Left cardiac atrium (tissue), 4 donors: ENCODE measurements at regions not wholly inside any gene's neighbourhood (a gene's known extent, or its start where the extent isn't known, plus 50 kb on each side); places are given as distances from the start of the nearest gene placed in this dataset.

Source experiments
- ATAC-seq, 2 donors: fragments of 200-7000 bp; cut with Tn5 transposase; one replicate each; pipeline ENCODE4 v1.9.1; 2020; ENCODE audit warnings: mild to moderate bottlenecking in 2 of 2, moderate library complexity in 2 of 2
- DNase-seq: peaks from one replicate; pipeline ENCODE4 v3.0.0-alpha.2; 2020
- intact Hi-C, 2 donors: fragments of 100-400 bp; cut with DNase I; formaldehyde crosslinking; loops; one replicate each; pipeline versions ENCODE4 v1.14.1 to v1.15.1; 2022 to 2023
- donor health status: DM: no; HTN: yes; CAD: no.
- donor health status: DM: no; HTN: yes; CAD: no; lungs with severe emphysema.
- donor health status: DM: yes; HTN: yes; CAD: no.
- donor health status: Dilated cardiomyopathy.

- ATAC-seq (no peak), DNase-seq (no peak)
- intact Hi-C loops = loop anchor here in 1 of 2 donors (5.0 kb wide), 1 partner anchor 112 kb away; no protein-coding TSS in a partner anchor
Observed at GRCh38 chr6:137999815-138000214, 107.4 kb downstream of the PERP start.

- no peak for DNase-seq
- ATAC-seq = no peak
- intact Hi-C loops = loop anchor here in 1 of 2 donors (5.0 kb wide), 1 partner anchor 111 kb away; no protein-coding TSS in a partner anchor
Observed at GRCh38 chr6:138000941-138001340, 106.3 kb downstream of the PERP start.

- intact Hi-C loops = loop anchor here (1.0 to 5.0 kb wide), 2 partner anchors 107 to 110 kb away; no protein-coding TSS in a partner anchor
- ATAC-seq = peak; percentile 41 to 42
- DNase-seq = peak; percentile 56
Observed at GRCh38 chr6:138001750-138002349, 105.4 kb downstream of the PERP start.

- DNase-seq = no peak
- intact Hi-C loops = loop anchor here (5.0 kb wide), 2 partner anchors 108 to 278 kb away; no protein-coding TSS in a partner anchor
- ATAC-seq = peak in 1 of 2 donors; percentile 53
Observed at GRCh38 chr6:138004430-138005287, 102.6 kb downstream of the PERP start.

GRCh38 chr6:138005846-138006245, 101.4 kb downstream of the PERP start:
- DNase-seq = no peak
- no peak for ATAC-seq
- intact Hi-C loops = loop anchor here in 1 of 2 donors (5.0 kb wide), 1 partner anchor 276 kb away; no protein-coding TSS in a partner anchor

- intact Hi-C loops = loop anchor here in 1 of 2 donors (5.0 kb wide), 1 partner anchor 275 kb away; no protein-coding TSS in a partner anchor
- DNase-seq (no peak), ATAC-seq (no peak)
Observed at GRCh38 chr6:138007014-138007472, 100.2 kb downstream of the PERP start.

- intact Hi-C loops = loop anchor here in 1 of 2 donors (5.0 kb wide), 1 partner anchor 274 kb away; no protein-coding TSS in a partner anchor
- ATAC-seq = no peak
Observed at GRCh38 chr6:138008791-138009190, 98.4 kb downstream of the PERP start.

GRCh38 chr6:138011413-138011812, 95.8 kb downstream of the PERP start:
- ATAC-seq (no peak), DNase-seq (no peak)
- intact Hi-C loops = no loop called here

More at GRCh38 chr6:138008791-138009190, 98.4 kb downstream of the PERP start:
- DNase-seq = no peak

- ATAC-seq (no peak), DNase-seq (no peak)
- intact Hi-C loops = no loop called here
Observed at GRCh38 chr6:138012682-138013081, 94.5 kb downstream of the PERP start.

GRCh38 chr6:138013959-138014358, 93.3 kb downstream of the PERP start:
- intact Hi-C loops = no loop called here
- DNase-seq (no peak), ATAC-seq (no peak)

- DNase-seq (no peak), ATAC-seq (no peak)
- intact Hi-C loops = no loop called here
Observed at GRCh38 chr6:138017166-138017757, 90.0 kb downstream of the PERP start.

- ATAC-seq (no peak), DNase-seq (no peak)
- intact Hi-C loops = no loop called here
Observed at GRCh38 chr6:138018297-138018696, 88.9 kb downstream of the PERP start.

GRCh38 chr6:138025528-138025978, 81.7 kb downstream of the PERP start:
- DNase-seq (no peak), ATAC-seq (peak in 1 of 2 donors; percentile 84)
- intact Hi-C loops = no loop called here

GRCh38 chr6:138026342-138026741, 80.9 kb downstream of the PERP start:
- no peak for ATAC-seq
- intact Hi-C loops = no loop called here
- no peak for DNase-seq

GRCh38 chr6:138028893-138029292, 78.3 kb downstream of the PERP start:
- no peak for ATAC-seq
- no peak for DNase-seq
- intact Hi-C loops = no loop called here

- ATAC-seq (peak in 1 of 2 donors; percentile 30), DNase-seq (no peak)
- intact Hi-C loops = no loop called here
Observed at GRCh38 chr6:138030872-138031271, 76.3 kb downstream of the PERP start.

GRCh38 chr6:138031417-138031816, 75.8 kb downstream of the PERP start:
- intact Hi-C loops = no loop called here
- peak in 1 of 2 donors; percentile 38 for ATAC-seq
- DNase-seq = no peak

GRCh38 chr6:138031850-138032249, 75.4 kb downstream of the PERP start:
- ATAC-seq (peak; percentile 23 to 84), DNase-seq (no peak)
- intact Hi-C loops = no loop called here

GRCh38 chr6:138032571-138032970, 74.6 kb downstream of the PERP start:
- intact Hi-C loops = no loop called here
- ATAC-seq (no peak), DNase-seq (no peak)
